H1 (cell line): ENCODE measurements at regions not wholly inside any gene's neighbourhood (a gene's known extent, or its start where the extent isn't known, plus 50 kb on each side); places are given as distances from the start of the nearest gene placed in this dataset.

Experiments
- CTCF ChIA-PET: fragments of 300-600 bp; sonication (Branson Sonifier 250); formaldehyde crosslinking; loops from one replicate; lab custom pipeline; 2021; ENCODE audit not compliant: partially characterized antibody; lab: Charles Lee
- POLR2A ChIA-PET: fragments of 300-600 bp; sonication (Branson Sonifier 250); formaldehyde crosslinking; loops from one replicate; lab custom pipeline; 2021; ENCODE audit warnings: inconsistent platforms; ENCODE audit not compliant: partially characterized antibody; lab: Charles Lee
- DNase-seq, 2 experiments: peaks; one replicate each; pipeline versions ENCODE4 v3.0.0 to v3.0.0-alpha.2; 2010 to 2022; ENCODE audit warnings: low spot score in 2 of 2, low read depth in 1 of 2, mixed read lengths in 1 of 2
- FAIRE-seq: peaks from 2 replicates; lab custom pipeline; 2011; peaks lifted over from hg19 to GRCh38; lab: Jason Lieb, UNC
- H2AFZ ChIP-seq: 2 replicates; pipeline ENCODE4 v1.8.1; 2012; ENCODE audit warnings: low read length, inconsistent platforms
- H2AK5ac ChIP-seq: 2 replicates; pipeline ENCODE4 v1.6.1; 2013; ENCODE audit warnings: low read depth, low read length
- H2BK120ac ChIP-seq: replicated peaks from 2 replicates; pipeline ENCODE3; 2013; ENCODE audit warnings: low read depth, low read length, inconsistent platforms
- H2BK12ac ChIP-seq: 2 replicates; pipeline ENCODE4 v1.6.1; 2013; ENCODE audit warnings: low read depth, low read length
- H2BK15ac ChIP-seq: 2 replicates; pipeline ENCODE4 v1.6.1; 2013; ENCODE audit warnings: low read length
- H2BK20ac ChIP-seq: 2 replicates; pipeline ENCODE4 v1.6.1; 2013; ENCODE audit warnings: low read length
- H2BK5ac ChIP-seq: 2 replicates; pipeline ENCODE4 v1.6.1; 2013; ENCODE audit warnings: low read depth, low read length
- H3K14ac ChIP-seq: 2 replicates; pipeline ENCODE4 v1.6.1; 2013; ENCODE audit warnings: inconsistent platforms; ENCODE audit not compliant: insufficient read length
- H3K18ac ChIP-seq: 2 replicates; pipeline ENCODE4 v1.6.1; 2013; ENCODE audit warnings: low read length; ENCODE audit errors: extremely low read depth
- H3K23ac ChIP-seq: 2 replicates; pipeline ENCODE4 v1.6.1; 2013; ENCODE audit warnings: inconsistent platforms; ENCODE audit not compliant: insufficient read length
- H3K23me2 ChIP-seq: 2 replicates; pipeline ENCODE4 v1.6.1; 2013; ENCODE audit warnings: low read depth, low read length
- H3K27ac ChIP-seq: 2 replicates; pipeline ENCODE4 v1.6.1; 2011; ENCODE audit warnings: low read depth, low read length, inconsistent platforms
- H3K27me3 ChIP-seq, 4 experiments: replicated peaks in 1 of 4; 1 replicate in 1 of 4; 2 replicates in 3 of 4; pipeline versions ENCODE4 v1.6.1 to v1.8.1; 2011 to 2013; ENCODE audit warnings: low read length in 3 of 4, mild to moderate bottlenecking in 3 of 4, inconsistent platforms in 2 of 4, mixed read lengths in 2 of 4, moderate library complexity in 1 of 4; ENCODE audit not compliant: control insufficient read depth in 3 of 4, insufficient read depth in 3 of 4; ENCODE audit errors: extremely low read depth in 1 of 4
- H3K36me3 ChIP-seq, 4 experiments: 2 replicates each; pipeline versions ENCODE4 v1.6.1 to v1.8.1; 2011 to 2013; ENCODE audit warnings: mild to moderate bottlenecking in 4 of 4, low read length in 3 of 4, moderate library complexity in 2 of 4, control low read depth in 1 of 4, inconsistent platforms in 1 of 4; ENCODE audit not compliant: insufficient read depth in 4 of 4, control insufficient read depth in 2 of 4
- H3K4ac ChIP-seq: replicated peaks from 2 replicates; pipeline ENCODE3; 2013; ENCODE audit warnings: low read length, low read depth, mixed read lengths, inconsistent platforms; ENCODE audit not compliant: insufficient read length
- H3K4me1 ChIP-seq, 4 experiments: replicated peaks in 1 of 4; 1 replicate in 1 of 4; 2 replicates in 3 of 4; pipeline versions ENCODE4 v1.6.1 to v1.8.1; 2011 to 2013; ENCODE audit warnings: low read length in 3 of 4, inconsistent platforms in 2 of 4, mixed read lengths in 1 of 4; ENCODE audit not compliant: insufficient read depth in 4 of 4, control insufficient read depth in 3 of 4
- H3K4me2 ChIP-seq, 2 experiments: 2 replicates each; pipeline versions ENCODE4 v1.6.1 to v1.8.1; 2011 to 2013; ENCODE audit warnings: low read depth in 2 of 2, low read length in 2 of 2, control low read depth in 1 of 2, inconsistent platforms in 1 of 2, mild to moderate bottlenecking in 1 of 2; ENCODE audit not compliant: insufficient read depth in 1 of 2
- H3K4me3 ChIP-seq, 4 experiments: fragments of 200-600, 300-600 bp in 1 of 4; sonication (generic), shearing (Covaris generic), sonication (Bioruptor Twin) in 1 of 4; 2 replicates each; pipeline versions ENCODE4 v1.5.1 to v1.8.1; 2011 to 2016; ENCODE audit warnings: low read length in 4 of 4, low read depth in 3 of 4, control low read depth in 2 of 4, inconsistent platforms in 2 of 4, mild to moderate bottlenecking in 2 of 4, mixed read lengths in 1 of 4, moderate library complexity in 1 of 4; ENCODE audit not compliant: insufficient read depth in 2 of 4; ENCODE audit errors: extremely low read depth in 1 of 4
- H3K56ac ChIP-seq: replicated peaks from 2 replicates; pipeline ENCODE3; 2013; ENCODE audit warnings: low read depth, mild to moderate bottlenecking, mixed read lengths, low read length, inconsistent platforms; ENCODE audit not compliant: insufficient read length
- H3K79me1 ChIP-seq: 2 replicates; pipeline ENCODE4 v1.6.1; 2013; ENCODE audit warnings: low read depth, low read length, control low read depth
- H3K79me2 ChIP-seq, 2 experiments: 2 replicates each; pipeline versions ENCODE4 v1.6.1 to v1.8.1; 2012 to 2013; ENCODE audit warnings: low read length in 2 of 2, mild to moderate bottlenecking in 2 of 2, inconsistent platforms in 1 of 2; ENCODE audit not compliant: insufficient read depth in 2 of 2, control insufficient read depth in 1 of 2
- H3K9ac ChIP-seq, 4 experiments: replicated peaks in 1 of 4; 1 replicate in 1 of 4; 2 replicates in 3 of 4; pipeline versions ENCODE4 v1.6.1 to v1.8.1; 2011 to 2013; ENCODE audit warnings: low read depth in 3 of 4, low read length in 3 of 4, control low read depth in 2 of 4, mild to moderate bottlenecking in 2 of 4, moderate library complexity in 2 of 4, inconsistent platforms in 1 of 4; ENCODE audit errors: extremely low read depth in 1 of 4
- H3K9me3 ChIP-seq, 2 experiments: 2 replicates each; pipeline versions ENCODE4 v1.6.1 to v1.8.1; 2012 to 2013; ENCODE audit warnings: mild to moderate bottlenecking in 2 of 2, moderate library complexity in 2 of 2, control low read depth in 1 of 2, inconsistent platforms in 1 of 2, low read depth in 1 of 2, low read length in 1 of 2, mixed read lengths in 1 of 2; ENCODE audit not compliant: insufficient read depth in 2 of 2
- H4K20me1 ChIP-seq, 2 experiments: replicated peaks in 1 of 2; 2 replicates each; pipeline versions ENCODE3 to v1.8.1; 2011 to 2013; ENCODE audit warnings: inconsistent platforms in 2 of 2, low read length in 2 of 2, mild to moderate bottlenecking in 1 of 2; ENCODE audit not compliant: insufficient read depth in 2 of 2, control insufficient read depth in 1 of 2
- H4K5ac ChIP-seq: 2 replicates; pipeline ENCODE4 v1.6.1; 2013; ENCODE audit warnings: low read length, low read depth, mixed read lengths, inconsistent platforms; ENCODE audit not compliant: insufficient read length
- H4K8ac ChIP-seq: 2 replicates; pipeline ENCODE4 v1.8.0; 2013; ENCODE audit warnings: mild to moderate bottlenecking, moderate library complexity, low read length, inconsistent platforms; ENCODE audit not compliant: insufficient read depth; ENCODE audit errors: extremely low read depth
- H4K91ac ChIP-seq: replicated peaks from 2 replicates; pipeline ENCODE3; 2013; ENCODE audit warnings: low read length, mixed read lengths, inconsistent platforms; ENCODE audit not compliant: insufficient read length
- CBX8 ChIP-seq: fragments of 300-800, 300-1000 bp; sonication (generic); IDR thresholded peaks from 2 replicates; pipeline ENCODE4 v1.7.1; 2016; ENCODE audit warnings: low read depth, low read length, borderline replicate concordance
- HDAC2 ChIP-seq, 2 experiments: fragments of 300-600 bp in 1 of 2; sonication (generic) in 1 of 2; IDR thresholded peaks; 2 replicates each; pipeline ENCODE4 v1.6.1; 2011 to 2012; ENCODE audit warnings: low read depth in 2 of 2, low read length in 2 of 2, mild to moderate bottlenecking in 2 of 2, moderate library complexity in 2 of 2, borderline replicate concordance in 1 of 2, inconsistent platforms in 1 of 2
- HDAC6 ChIP-seq: IDR thresholded peaks from one replicate; pipeline ENCODE4 v1.7.1; 2012; ENCODE audit warnings: low read depth, mild to moderate bottlenecking, inconsistent platforms, low read length, moderate library complexity
- JUND ChIP-seq: IDR thresholded peaks from 2 replicates; pipeline ENCODE4 v1.6.1; 2011; ENCODE audit warnings: mild to moderate bottlenecking, improper control_type of control experiment, low read length
- MAX ChIP-seq: IDR thresholded peaks from 2 replicates; pipeline ENCODE4 v1.6.1; 2012; ENCODE audit warnings: inconsistent platforms
- POU5F1 ChIP-seq: IDR thresholded peaks from 2 replicates; pipeline ENCODE4 v1.6.1; 2011; ENCODE audit warnings: low read depth, mild to moderate bottlenecking, low read length, moderate library complexity
- SP1 ChIP-seq: IDR thresholded peaks from 2 replicates; pipeline ENCODE4 v1.6.1; 2011; ENCODE audit warnings: low read depth, low read length
- WGBS, 2 experiments: shearing (Covaris generic) in 1 of 2; methylation state at CpG; one replicate each; pipeline versions ENCODE4 v1.1.6 to v1.1.7; 2013 to 2015; ENCODE audit warnings: low lambda C conversion rate in 2 of 2, mixed read lengths in 2 of 2, inconsistent platforms in 1 of 2, low coverage in 1 of 2, missing lambda C conversion rate in 1 of 2; ENCODE audit not compliant: insufficient replicate concordance in 2 of 2, insufficient coverage in 1 of 2, insufficient read length in 1 of 2; ENCODE audit errors: extremely low coverage in 1 of 2, missing lambda C conversion rate in 1 of 2; 5-methylcytosine and 5-hydroxymethylcytosine counted together
- TF ChIP-seq, protein P1 (sequence below), 3 experiments: IDR thresholded peaks; 1 replicate in 2 of 3; 2 replicates in 1 of 3; pipeline versions ENCODE4 v1.5.1 to v1.6.1; 2011; ENCODE audit warnings: low read length in 3 of 3, mild to moderate bottlenecking in 3 of 3, inconsistent platforms in 2 of 3, low read depth in 1 of 3, moderate library complexity in 1 of 3; ENCODE audit not compliant: insufficient read depth in 1 of 3; ENCODE audit errors: control extremely low read depth in 1 of 3

- Histone ChIP-seq H3K4me1 (no peaks in the 10 kb centered on the region), H4K8ac (no peak overlapping the region), H3K27me3 (no peaks in the 10 kb centered on the region), H3K4me2 (no peak overlapping the region), H2BK15ac (no peak overlapping the region), H3K23me2 (no peaks in the 10 kb centered on the region), H3K79me2 (no peaks in the 10 kb centered on the region), H3K4ac (no peak overlapping the region), H3K14ac (no peak overlapping the region), H4K5ac (no peak overlapping the region), H3K27ac (no peak overlapping the region), H4K20me1 (no peaks in the 10 kb centered on the region), H3K36me3 (no peaks in the 10 kb centered on the region), H2BK20ac (no peak overlapping the region), H2BK5ac (no peak overlapping the region), H3K79me1 (no peaks in the 10 kb centered on the region; the same call in 1 of the 2 replicates), H3K18ac (no peak overlapping the region), H2BK12ac (no peak overlapping the region), H2AFZ (no peak overlapping the region), H3K9ac (no peak overlapping the region), H3K56ac (no peak overlapping the region), H3K23ac (no peak overlapping the region), H3K4me3 (no peak overlapping the region), H2BK120ac (no peak overlapping the region), H2AK5ac (no peak overlapping the region), H3K9me3 (no peaks in the 10 kb centered on the region), H4K91ac (no peak overlapping the region)
- no peak for DNase-seq
- CTCF ChIA-PET: interaction anchor here (1.0 to 11.8 kb wide), 6 partner anchors 15 to 413 kb away, joined by 3 to 149 read pairs (median 6); no protein-coding TSS in a partner anchor
- no peak for FAIRE-seq
- TF ChIP-seq POU5F1: no peak
- TF ChIP-seq SP1: no peak
- TF ChIP-seq HDAC2 (IDR thresholded peaks at IDR 0.05; ENCODE audit: borderline replicate concordance in 1 of 2, low read depth in 2 of 2, low read length in 2 of 2): no peak
- TF ChIP-seq, protein P1, sequence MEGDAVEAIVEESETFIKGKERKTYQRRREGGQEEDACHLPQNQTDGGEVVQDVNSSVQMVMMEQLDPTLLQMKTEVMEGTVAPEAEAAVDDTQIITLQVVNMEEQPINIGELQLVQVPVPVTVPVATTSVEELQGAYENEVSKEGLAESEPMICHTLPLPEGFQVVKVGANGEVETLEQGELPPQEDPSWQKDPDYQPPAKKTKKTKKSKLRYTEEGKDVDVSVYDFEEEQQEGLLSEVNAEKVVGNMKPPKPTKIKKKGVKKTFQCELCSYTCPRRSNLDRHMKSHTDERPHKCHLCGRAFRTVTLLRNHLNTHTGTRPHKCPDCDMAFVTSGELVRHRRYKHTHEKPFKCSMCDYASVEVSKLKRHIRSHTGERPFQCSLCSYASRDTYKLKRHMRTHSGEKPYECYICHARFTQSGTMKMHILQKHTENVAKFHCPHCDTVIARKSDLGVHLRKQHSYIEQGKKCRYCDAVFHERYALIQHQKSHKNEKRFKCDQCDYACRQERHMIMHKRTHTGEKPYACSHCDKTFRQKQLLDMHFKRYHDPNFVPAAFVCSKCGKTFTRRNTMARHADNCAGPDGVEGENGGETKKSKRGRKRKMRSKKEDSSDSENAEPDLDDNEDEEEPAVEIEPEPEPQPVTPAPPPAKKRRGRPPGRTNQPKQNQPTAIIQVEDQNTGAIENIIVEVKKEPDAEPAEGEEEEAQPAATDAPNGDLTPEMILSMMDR (IDR thresholded peaks at IDR 0.05; ENCODE audit: control extremely low read depth in 1 of 3, insufficient read depth in 1 of 3, low read depth in 1 of 3, low read length in 3 of 3): no peak
- no peak for TF ChIP-seq MAX
- TF ChIP-seq HDAC6: no peak
- no peak for TF ChIP-seq CBX8
- no peak for TF ChIP-seq JUND
- 73% methylated on average over 2 of the region's 2 CpGs; no CpG with 5 or more reads in 1 of the 2 experiments for WGBS, 2 experiments
- POLR2A ChIA-PET: no interaction called here
Measured at GRCh38 chr20:9916761-9917160, 77.9 kb upstream of the PAK5 start.
